Astrocyte of the cerebellum (primary cell): ENCODE measurements at regions not wholly inside any gene's neighbourhood (a gene's known extent, or its start where the extent isn't known, plus 50 kb on each side); places are given as distances from the start of the nearest gene placed in this dataset.
"Not testable (repeated sequence)": the region's sequence is repeated elsewhere in the genome, so short reads cannot be mapped to it uniquely, and the experiment has no call there.

ENCODE experiments used
- DNase-seq: peaks from one replicate; pipeline ENCODE4 v3.0.0-alpha.2; 2011; ENCODE audit warnings: low read depth
- H3K4me3 ChIP-seq: 2 replicates; pipeline ENCODE4 v1.5.1; 2011; ENCODE audit warnings: mild to moderate bottlenecking, low read depth, low read length, moderate library complexity
- in situ Hi-C: cut with HindIII; loops from 2 replicates; pipeline ENCODE4 v1.10.0; 2017; ENCODE audit warnings: low sequenced_read_pairs
- TF ChIP-seq, protein P1 (sequence below): IDR thresholded peaks from 2 replicates; pipeline ENCODE4 v1.5.1; 2012; ENCODE audit warnings: low read length, low read depth, moderate library complexity, mild to moderate bottlenecking; ENCODE audit errors: missing control alignments

DNA sequence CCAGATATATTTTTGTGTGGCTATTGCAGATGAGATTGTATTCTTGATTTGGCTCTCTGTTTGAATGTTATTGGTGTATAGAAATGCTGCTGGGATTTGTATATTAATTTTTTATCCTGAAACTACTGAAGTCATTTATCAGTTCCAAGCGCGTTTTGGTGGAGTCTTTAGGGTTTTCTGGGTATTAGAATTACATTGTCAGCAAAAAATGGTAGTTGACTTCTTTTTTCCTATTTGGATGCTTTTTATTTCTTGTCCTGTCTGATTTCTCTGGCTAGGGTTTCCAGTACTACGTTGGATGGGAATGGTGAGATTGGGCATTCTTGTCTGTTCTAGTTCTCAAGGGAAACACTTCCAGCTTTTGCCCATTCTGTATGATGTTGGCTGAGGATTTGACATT, 415.5 kb upstream of the CHRM2 start:
- TF ChIP-seq, protein P1, sequence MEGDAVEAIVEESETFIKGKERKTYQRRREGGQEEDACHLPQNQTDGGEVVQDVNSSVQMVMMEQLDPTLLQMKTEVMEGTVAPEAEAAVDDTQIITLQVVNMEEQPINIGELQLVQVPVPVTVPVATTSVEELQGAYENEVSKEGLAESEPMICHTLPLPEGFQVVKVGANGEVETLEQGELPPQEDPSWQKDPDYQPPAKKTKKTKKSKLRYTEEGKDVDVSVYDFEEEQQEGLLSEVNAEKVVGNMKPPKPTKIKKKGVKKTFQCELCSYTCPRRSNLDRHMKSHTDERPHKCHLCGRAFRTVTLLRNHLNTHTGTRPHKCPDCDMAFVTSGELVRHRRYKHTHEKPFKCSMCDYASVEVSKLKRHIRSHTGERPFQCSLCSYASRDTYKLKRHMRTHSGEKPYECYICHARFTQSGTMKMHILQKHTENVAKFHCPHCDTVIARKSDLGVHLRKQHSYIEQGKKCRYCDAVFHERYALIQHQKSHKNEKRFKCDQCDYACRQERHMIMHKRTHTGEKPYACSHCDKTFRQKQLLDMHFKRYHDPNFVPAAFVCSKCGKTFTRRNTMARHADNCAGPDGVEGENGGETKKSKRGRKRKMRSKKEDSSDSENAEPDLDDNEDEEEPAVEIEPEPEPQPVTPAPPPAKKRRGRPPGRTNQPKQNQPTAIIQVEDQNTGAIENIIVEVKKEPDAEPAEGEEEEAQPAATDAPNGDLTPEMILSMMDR = no peak
- no peak for DNase-seq
- in situ Hi-C loops = no loop called here
- H3K4me3 ChIP-seq = no peak overlapping the region

DNA sequence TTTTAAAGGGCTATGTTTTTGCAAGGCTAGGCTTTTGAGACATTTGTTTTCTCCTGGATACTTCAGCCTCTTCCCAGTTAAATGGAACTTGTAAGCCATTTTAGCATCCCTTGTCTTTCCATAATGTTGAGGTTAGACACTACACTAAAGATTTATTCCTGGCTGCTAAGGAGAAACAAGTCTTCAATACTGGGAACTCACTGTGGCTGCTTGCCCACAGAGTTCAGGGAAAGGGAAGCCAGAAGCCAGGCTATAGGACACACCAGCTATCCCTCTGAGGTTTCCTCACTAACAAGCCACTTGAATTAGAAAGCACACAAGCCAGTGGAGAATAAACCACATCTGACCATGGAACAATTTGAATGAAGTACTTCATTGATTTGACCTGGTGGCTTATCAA, 421.7 kb upstream of the CHRM2 start:
- in situ Hi-C loops = no loop called here
- TF ChIP-seq, protein P1 = no peak
- H3K4me3 ChIP-seq = no peak overlapping the region
- DNase-seq = no peak

DNA sequence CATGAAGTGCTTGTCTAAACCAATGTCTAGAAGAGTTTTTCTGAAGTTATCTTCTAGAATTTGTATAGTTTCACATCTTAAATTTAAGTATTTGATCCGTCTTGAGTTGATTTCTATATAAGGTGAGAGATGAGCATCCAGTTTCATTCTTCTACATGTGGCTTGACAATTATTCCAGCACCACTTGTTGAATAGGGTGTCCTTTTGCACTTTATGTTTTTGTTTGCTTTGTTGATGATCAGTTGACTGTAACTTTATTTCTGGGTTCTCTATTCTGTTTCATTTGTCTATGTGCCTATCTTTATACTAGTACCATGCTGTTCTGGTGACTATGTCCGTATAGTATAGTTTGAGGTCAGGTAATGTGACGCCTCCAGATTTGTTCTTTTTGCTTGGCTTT, 426.6 kb upstream of the CHRM2 start:
- TF ChIP-seq, protein P1 = no peak
- H3K4me3 ChIP-seq = no peak overlapping the region
- no peak for DNase-seq
- in situ Hi-C loops = no loop called here

DNA sequence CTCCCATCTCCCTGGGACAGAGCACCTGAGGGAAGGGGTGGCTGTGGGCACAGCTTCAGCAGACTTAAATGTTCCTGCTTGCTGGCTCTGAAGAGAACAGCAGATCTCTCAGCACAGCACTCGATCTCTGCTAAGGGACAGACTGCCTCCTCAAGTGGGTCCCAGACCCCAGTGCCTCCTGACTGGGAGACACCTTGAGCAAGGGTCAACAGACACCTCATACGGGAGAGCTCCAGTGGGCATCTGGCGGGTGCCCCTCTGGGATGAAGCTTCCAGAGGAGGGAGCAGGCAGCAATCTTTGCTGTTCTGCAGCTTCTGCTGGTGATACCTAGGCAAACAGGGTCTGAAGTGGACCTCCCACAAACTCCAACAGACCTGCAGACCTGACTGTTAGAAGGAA, 436.7 kb upstream of the CHRM2 start:
- in situ Hi-C loops, H3K4me3 ChIP-seq, DNase-seq: not testable (repeated sequence)

DNA sequence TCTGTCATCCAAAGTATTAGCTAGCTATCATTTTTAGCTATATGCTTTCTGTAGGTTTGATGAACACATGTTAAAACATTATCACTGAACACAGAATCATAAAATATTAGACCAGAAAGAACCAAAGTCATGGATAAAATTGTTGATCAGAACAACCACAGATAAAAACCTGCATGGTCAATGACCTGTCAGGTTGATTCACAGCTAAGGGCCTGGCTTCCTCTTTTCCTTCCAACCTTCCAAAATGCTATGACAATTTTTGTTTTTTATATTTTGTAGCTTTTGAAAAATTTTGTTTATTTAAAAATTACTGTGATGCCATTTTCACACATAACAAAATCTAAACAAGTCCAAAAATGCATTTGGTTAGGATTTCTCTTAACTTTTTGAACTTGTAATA, 444.4 kb upstream of the CHRM2 start:
- no peak overlapping the region for H3K4me3 ChIP-seq
- no peak for DNase-seq
- in situ Hi-C loops = no loop called here
- TF ChIP-seq, protein P1 = no peak

DNA sequence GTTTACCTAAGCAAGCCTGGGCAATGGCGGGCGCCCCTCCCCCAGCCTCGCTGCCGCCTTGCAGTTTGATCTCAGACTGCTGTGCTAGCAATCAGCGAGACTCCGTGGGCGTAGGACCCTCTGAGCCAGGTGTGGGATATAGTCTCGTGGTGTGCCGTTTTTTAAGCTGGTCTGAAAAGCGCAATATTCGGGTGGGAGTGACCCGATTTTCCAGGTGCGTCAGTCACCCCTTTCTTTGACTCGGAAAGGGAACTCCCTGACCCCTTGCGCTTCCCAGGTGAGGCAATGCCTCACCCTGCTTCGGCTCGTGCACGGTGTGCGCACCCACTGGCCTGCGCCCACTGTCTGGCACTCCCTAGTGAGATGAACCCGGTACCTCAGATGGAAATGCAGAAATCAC, 442.6 kb upstream of the MTPN start:
- in situ Hi-C loops, DNase-seq, H3K4me3 ChIP-seq: not testable (repeated sequence)

DNA sequence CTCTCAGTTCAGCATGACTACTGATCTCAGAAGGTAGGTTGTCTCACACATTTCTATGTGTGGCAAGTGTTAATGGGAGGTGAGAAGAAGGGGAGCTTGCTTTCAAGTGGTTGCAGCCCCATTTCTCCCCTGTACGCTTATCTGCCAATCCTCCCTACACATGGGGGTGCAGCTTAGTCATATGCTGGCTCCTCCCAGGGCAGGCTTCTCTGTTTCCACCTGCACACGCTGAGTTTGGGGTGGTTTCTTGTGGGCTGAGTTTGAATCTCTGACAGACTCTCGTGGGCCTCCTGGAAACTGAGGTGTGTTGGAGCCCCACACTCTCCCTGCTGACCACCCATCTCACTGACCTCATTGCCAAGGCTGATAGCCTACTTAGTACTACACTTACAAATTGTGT, 435.8 kb upstream of the MTPN start:
- no peak overlapping the region for H3K4me3 ChIP-seq
- no peak for DNase-seq
- in situ Hi-C loops = no loop called here
- TF ChIP-seq, protein P1 = no peak
